ENCODE measurements at regions not wholly inside any gene's neighbourhood (a gene's known extent, or its start where the extent isn't known, plus 50 kb on each side); places are given as distances from the start of the nearest gene placed in this dataset.
A peak's percentile ranks its signal among the peaks of the same experiment; 100 is the strongest.
"Not testable (repeated sequence)": the region's sequence is repeated elsewhere in the genome, so short reads cannot be mapped to it uniquely, and the experiment has no call there.

DNA sequence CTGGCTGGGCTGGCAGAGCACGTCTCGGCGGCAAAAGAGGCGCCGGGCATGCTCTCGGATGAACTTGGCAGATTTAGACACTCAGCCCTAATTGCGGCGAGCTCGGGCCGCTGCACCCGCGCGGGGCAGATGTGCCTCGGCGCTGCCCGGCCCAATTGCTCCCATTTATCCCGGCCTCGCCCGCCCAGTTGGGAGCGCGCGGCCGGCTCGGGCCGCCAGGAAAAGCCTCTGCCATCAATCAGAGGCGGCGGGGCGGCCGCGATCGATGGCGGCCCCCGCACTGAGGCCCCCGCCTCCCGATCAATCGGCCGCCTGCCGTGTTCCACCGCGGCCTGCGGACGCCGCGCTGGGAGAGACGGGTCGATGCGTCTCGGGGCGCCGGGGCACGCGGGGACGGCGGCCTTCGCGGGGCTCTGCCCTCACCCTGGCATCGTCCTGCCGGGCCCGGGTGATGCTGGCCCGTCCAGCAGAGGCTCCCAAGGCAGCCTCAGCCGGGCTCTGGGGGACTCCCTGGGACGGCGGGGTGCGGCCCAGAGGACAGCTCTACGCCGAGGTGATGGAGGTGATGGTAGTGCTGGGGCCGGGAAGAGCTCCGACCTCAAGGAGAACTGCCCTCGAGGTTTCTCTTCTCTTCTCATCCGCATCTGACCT, 200.9 kb upstream of the N4BP1 start:
- no peak for DNase-seq (ENCODE audit: insufficient read length, low spot score)
- no peak for FAIRE-seq

DNA sequence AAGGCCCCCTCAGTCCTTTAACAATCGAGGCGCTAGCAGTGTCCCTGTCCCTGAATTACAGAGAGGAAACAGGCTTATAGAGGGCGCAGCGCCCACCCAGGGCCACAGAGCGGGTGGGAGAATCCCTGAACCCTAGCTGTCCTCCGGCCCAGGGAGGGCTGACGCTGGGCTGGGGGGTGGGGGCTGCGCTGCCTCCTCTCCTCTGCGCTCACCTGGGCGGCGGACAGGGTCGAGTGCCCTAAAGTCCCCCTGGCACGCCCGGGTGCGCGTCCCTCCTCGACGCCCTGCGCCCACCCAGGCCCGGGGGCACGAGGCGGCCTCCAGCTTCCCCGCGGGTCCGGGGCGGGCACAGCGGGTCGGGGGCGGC, 200.4 kb upstream of the N4BP1 start:
- FAIRE-seq (no peak), DNase-seq (ENCODE audit: insufficient read length, low spot score) (no peak)

DNA sequence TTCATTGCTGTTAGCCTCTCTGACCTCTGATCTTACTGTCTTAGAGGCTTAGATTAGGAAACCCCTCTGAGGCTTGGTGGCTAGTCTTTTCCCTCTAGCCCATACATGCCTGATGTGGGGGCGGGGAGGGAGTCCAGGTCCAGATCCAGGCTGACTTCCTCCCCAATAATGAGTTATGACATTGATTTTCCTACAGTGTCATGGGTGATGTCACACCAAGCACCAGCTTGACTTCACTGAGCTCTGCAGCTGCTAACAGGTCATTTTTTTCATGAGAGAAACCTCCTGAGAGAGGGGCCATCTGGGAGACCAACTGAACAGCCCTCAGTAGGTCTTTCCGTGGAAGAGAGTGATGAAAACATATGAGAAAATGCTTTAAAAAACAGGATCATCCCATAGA, 180.2 kb upstream of the N4BP1 start:
- FAIRE-seq (no peak), DNase-seq (ENCODE audit: insufficient read length, low spot score) (no peak)

DNA sequence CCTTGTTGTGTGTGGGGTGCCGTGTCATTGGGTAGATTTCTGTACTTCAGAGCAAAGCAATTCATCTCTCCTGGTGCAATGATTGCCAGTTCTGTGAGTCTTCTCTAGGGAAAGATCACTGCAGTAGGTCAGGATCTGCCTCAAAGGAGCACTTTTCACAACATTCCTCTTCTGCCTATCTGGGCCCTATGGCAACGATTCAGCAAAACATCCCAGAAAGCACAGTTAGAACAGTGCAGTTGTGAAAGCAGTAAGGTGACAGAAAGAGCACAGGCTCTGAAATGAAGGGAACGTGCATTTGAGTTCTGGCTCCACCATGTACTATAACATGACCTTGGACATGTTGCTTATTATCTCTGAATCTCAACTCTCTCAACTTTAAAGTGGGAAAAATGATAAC, 178.5 kb upstream of the N4BP1 start:
- DNase-seq (ENCODE audit: insufficient read length, low spot score) (no peak), FAIRE-seq (no peak)

DNA sequence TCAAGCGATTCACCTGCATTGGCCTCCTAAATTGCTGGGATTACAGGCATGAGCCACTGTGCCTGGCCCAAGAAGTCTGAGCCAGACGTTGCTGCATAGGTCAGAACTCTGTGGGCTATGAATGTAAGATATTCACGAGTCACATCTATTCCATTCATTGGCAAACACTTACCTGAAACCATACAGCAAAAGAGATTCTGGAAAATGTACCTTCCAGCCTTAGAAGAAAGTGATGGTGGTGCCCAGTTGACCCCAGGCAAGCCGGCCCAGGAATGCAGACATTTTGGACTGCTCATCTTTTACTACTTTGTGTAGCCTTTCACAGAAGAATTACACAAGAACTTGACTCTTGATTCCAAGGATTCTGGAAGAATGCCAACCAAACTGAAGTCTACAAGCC, 135.6 kb upstream of the N4BP1 start:
- DNase-seq (ENCODE audit: insufficient read length, low spot score) = no peak
- no peak for FAIRE-seq

DNA sequence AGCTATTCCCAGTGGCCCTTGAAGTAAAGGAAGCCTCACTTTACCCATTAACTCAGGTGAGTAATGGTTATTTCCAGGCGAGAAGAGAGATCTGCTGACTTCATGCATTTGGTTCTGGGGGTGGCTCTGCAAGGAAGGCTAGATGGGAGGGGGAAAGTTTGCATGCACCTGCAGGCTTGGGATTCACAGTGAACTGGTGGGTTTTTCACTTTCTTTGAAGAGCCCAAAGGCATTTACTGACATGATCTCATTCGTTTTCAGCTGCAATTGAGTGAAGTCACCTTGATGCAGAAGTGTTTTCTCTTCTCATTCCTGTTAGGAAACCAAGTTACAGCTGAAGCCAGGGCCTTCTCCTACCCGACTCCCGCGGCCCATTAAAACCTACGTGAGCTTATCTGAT, 131.0 kb upstream of the N4BP1 start:
- DNase-seq (ENCODE audit: insufficient read length, low spot score) = no peak
- no peak for FAIRE-seq

DNA sequence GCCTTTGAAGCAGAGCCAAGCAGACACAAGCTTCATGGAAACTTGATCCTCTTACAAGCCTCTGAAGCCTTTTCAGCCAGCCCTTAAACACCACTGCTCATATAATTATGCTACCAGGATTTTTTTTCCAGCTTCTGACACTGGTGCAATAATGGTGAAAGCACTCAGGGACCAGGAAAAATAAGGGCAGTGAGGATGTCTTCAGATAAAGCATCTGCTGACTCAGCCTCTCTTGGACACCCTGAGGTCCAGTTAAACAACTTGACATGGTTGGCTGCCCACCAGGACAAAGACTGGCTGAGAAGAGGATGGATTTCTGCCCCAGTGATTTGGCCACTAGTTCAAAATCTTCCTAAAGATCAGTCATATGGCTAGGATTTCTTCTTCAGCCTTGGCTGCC, 124.2 kb upstream of the N4BP1 start:
- no peak for FAIRE-seq

DNA sequence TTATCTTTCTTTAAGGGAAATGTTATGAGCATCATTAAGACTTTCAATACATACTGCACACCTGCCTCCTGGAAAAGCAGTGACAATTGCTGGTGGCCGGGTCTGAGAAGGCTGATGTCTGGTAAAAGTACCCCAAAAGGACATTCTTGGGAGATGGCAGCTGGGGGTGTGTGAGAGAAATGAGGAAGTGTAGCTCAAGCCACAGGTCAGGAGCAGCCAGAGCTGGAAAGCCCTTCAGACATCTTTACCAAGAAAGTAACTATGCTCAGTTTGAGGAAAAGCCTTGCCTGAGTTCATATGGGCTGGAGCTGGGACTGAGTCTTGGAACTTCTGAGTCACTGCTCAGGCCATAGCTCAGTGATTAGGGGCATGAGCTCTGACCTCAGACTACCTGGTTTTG, 94.7 kb upstream of the N4BP1 start:
- no peak for FAIRE-seq

More for the DNA sequence above, 124.2 kb upstream of the N4BP1 start:
- DNase-seq (ENCODE audit: insufficient read length, low spot score) = no peak

DNA sequence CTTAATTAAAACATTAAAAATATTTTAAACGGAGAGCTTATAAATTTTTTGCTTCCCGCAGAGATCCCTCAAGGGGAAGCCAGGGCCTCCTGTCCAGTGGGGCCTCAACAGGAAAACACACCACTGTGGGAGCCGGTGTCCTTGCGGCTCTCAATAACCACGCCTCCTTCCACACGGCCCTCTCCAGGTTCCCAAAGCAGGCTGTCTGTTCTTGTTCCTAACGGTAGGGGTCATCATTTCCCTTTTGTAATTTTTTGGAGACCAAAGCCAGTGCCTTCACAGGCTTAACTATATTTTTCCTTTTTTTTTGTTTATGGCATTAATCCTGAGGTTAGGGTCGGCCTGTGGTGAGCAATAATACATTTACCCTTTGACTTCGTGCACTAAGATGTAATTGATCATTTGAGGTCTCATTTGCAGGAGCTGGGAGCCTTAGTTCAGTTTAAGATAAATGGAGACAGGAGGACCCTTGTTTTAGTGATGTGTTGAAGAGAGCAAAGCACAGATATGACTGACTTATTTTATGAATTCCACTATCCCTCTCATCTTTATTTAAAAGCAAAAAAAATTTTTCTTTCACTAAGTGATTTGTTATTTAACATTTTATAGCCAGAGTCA, 77.5 kb upstream of the N4BP1 start:
- DNase-seq (ENCODE audit: insufficient read length, low spot score) = peak; percentile 71
- peak; percentile 74 for FAIRE-seq

More for the DNA sequence above, 94.7 kb upstream of the N4BP1 start:
- no peak for DNase-seq (ENCODE audit: insufficient read length, low spot score)

DNA sequence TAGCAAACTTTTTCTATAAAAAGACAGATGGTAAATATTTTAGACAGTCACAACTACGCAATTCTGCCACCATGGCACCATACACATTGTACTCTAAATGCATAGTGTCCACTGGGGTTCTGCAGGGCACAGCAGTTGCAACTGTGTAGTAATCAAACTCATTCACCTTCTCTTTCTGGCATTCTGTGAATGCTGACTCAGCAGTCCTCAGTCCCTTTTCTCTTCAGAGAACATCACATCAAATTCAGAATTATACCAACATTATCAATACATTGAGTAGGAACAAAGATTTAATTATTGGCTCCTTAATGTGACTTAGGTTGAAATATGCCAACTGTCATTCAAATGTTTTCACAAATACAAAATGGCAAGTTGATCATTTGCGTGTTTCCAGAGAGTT, 74.2 kb upstream of the N4BP1 start:
- FAIRE-seq = no peak
- DNase-seq (ENCODE audit: insufficient read length, low spot score) = no peak

DNA sequence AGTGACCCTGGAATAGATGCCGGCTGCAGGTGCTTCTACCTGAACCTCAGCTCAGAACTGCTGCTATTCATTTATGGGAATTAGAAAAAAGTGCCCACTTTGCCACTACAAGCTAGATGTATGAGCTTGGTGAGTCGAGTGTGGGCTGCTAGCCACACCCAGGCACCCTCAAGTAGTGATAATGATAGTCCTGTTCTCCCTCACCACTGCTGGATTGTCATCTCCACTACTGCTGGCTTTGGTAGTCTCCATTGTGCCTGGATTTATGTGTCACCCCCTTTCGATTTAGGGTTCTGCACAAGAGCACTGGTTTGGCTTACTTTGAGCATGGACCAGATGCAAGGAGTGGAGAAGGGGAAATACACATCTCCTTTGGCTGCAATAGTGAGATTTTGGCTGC, 73.0 kb upstream of the N4BP1 start:
- no peak for FAIRE-seq
- no peak for DNase-seq (ENCODE audit: insufficient read length, low spot score)

DNA sequence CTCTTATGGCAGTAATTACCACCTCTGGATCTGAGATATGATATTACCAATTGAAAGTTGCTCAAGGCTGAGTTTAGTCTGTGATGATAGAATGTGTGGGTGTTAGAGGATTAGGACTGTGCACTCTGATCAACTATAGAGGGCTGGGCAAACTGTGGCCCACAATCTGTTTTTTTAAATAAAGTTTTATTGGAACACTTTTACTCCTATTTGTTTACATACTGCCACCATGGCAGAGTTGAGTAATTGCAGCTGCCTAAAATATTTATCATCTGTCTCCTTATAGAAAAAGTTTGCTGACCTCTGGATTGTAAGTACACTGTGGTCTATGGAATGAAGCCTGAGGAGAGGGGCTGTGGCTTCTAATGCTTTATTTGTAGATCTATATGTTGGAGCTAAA, 71.5 kb upstream of the N4BP1 start:
- DNase-seq (ENCODE audit: insufficient read length, low spot score) = no peak
- FAIRE-seq = no peak

DNA sequence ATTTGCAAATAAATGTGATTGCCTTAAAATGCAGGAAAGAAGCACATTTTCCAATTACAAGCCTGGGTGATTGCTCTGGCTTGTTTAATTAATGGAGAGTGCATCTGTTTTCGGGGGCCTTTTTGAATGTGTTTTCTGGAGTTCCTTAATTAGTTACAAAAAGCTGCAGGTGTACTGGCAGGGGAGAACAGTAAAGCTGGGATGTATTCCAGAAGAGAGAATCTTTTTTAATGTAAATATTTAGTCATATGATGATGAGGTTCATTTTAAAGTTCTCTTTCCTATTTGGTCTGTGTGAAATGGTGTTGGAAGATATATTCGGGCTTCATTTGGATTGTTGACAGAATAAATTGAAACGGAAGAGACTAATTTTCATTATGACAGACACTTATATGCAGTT, 70.9 kb upstream of the N4BP1 start:
- FAIRE-seq (no peak), DNase-seq (ENCODE audit: insufficient read length, low spot score) (no peak)

DNA sequence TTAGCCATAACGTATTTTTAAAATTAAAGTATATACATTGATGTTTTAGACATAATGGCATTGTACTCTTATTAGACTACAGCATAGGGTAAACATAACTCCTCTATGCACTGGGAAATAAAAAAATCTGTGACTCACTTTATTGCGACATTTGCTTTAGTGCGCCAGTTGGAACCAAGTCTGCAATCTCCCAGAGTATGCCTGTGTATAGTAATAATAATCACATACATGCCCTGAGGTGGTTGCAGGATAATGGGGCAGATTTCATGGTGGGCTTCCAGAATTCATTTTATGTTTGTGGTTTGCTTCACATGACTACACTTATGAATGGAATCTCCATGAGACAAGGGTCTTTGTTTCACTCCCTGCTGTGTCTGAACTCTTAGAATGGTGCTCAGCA, 66.9 kb upstream of the N4BP1 start:
- FAIRE-seq (no peak), DNase-seq (ENCODE audit: insufficient read length, low spot score) (no peak)

DNA sequence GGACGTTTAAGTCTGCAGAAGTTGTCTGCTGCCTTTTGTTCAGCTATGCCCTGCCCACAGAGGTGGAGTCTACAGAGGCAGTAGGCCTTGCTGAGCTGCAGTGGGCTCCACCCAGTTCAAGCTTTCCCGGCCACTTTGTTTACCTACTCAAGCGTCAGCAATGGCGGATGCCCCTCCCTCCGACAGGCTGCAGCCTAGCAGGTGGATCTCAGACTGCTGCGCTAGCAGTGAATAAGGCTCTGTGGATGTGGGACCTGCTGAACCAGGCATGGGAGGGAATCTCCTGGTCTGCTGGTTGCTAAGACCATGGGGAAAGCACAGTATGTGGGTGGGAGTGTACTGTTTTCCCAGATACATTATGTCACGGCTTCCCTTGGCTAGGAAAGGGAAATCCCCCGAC, 58.2 kb upstream of the N4BP1 start:
- FAIRE-seq; DNase-seq (ENCODE audit: insufficient read length, low spot score): not testable (repeated sequence)

DNA sequence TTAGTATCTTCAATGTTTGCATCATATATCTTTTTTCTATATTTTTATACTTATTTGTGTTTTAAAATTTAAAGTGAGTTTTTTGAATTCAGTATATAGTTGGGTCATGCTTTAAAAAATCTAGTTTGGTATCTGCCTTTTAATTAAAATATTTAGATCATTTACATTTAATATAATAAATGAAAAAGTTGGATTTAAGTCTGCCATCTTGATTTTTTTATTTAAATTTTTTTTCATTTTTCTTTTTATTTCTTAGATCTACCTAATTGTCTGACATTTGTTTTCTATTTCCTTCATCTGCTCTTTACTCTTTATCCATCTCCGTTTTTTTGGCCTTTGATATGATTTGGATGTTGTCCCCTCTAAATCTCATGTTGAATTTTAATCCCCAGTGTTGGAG, 50.0 kb upstream of the N4BP1 start:
- no peak for FAIRE-seq
- no peak for DNase-seq (ENCODE audit: insufficient read length, low spot score)
